ENCODE measurements at regions not wholly inside any gene's neighbourhood (a gene's known extent, or its start where the extent isn't known, plus 50 kb on each side); places are given as distances from the start of the nearest gene placed in this dataset.

GRCh38 chr14:58862416-58863160, 224.8 kb downstream of the DACT1 start:
- no peak for TF ChIP-seq TSHZ2 (CRISPR knock-in tag; IDR thresholded peaks at IDR 0.05)
- no peak for TF ChIP-seq RARB (CRISPR knock-in tag; IDR thresholded peaks at IDR 0.05)
- no peak for TF ChIP-seq ZFP30 (CRISPR knock-in tag; IDR thresholded peaks at IDR 0.05)
- TF ChIP-seq PATZ1 (CRISPR knock-in tag; IDR thresholded peaks at IDR 0.05; ENCODE audit: borderline replicate concordance), result no peak
- no peak for TF ChIP-seq TCF4 (CRISPR knock-in tag; IDR thresholded peaks at IDR 0.05; ENCODE audit: borderline replicate concordance)
- TF ChIP-seq ZNF8 (CRISPR knock-in tag; IDR thresholded peaks at IDR 0.05), result no peak
